Activated B cell treated with CpG ODN at 0.5 μM for 24 hours (primary cell): ENCODE measurements at regions not wholly inside any gene's neighbourhood (a gene's known extent, or its start where the extent isn't known, plus 50 kb on each side); places are given as distances from the start of the nearest gene placed in this dataset.
A peak's percentile ranks its signal among the peaks of the same experiment; 100 is the strongest.
"Not testable (repeated sequence)": the region's sequence is repeated elsewhere in the genome, so short reads cannot be mapped to it uniquely, and the experiment has no call there.

Experiments used
- ATAC-seq: fragments of 200-7000 bp; cut with Tn5 transposase; one replicate; pipeline ENCODE4 v1.10.0; 2021; ENCODE audit warnings: low read depth, mild to moderate bottlenecking, moderate library complexity
- CTCF ChIA-PET: fragments of 350-600 bp; sonication (Branson Sonifier 250); formaldehyde crosslinking; loops from one replicate; lab custom pipeline; 2021; ENCODE audit warnings: antibody characterized with exemption; lab: Charles Lee
- POLR2A ChIA-PET: fragments of 350-600 bp; sonication (Branson Sonifier 250); formaldehyde crosslinking; loops from one replicate; lab custom pipeline; 2021; ENCODE audit warnings: antibody characterized with exemption; lab: Charles Lee
- DNase-seq: peaks from one replicate; pipeline ENCODE4 v3.0.0; 2022
- H3K27ac Mint-ChIP-seq: one replicate; pipeline ENCODE4 v1.8.0; 2020; ENCODE audit warnings: mixed read lengths
- H3K27me3 Mint-ChIP-seq: one replicate; pipeline ENCODE4 v1.8.0; 2021; ENCODE audit warnings: mixed read lengths
- H3K36me3 Mint-ChIP-seq: one replicate; pipeline ENCODE4 v1.8.0; 2021; ENCODE audit warnings: low read depth, mixed read lengths
- H3K4me1 Mint-ChIP-seq: one replicate; pipeline ENCODE4 v1.8.0; 2021; ENCODE audit warnings: mixed read lengths
- H3K4me3 Mint-ChIP-seq: one replicate; pipeline ENCODE4 v1.8.0; 2020; ENCODE audit warnings: mild to moderate bottlenecking, mixed read lengths
- H3K9me3 Mint-ChIP-seq: one replicate; pipeline ENCODE4 v1.8.0; 2020; ENCODE audit warnings: mixed read lengths
- CTCF ChIP-seq: fragments of 200-600 bp; IDR thresholded peaks from one replicate; pipeline ENCODE4 v1.8.0; 2022; ENCODE audit warnings: antibody characterized with exemption, mild to moderate bottlenecking
- intact Hi-C: fragments of 100-400 bp; cut with micrococcal nuclease; formaldehyde crosslinking; loops from one replicate; pipeline ENCODE4 v1.15.1; 2024

- intact Hi-C loops: no loop called here
- Mint-ChIP-seq H3K9me3 (peaks cover 6% of the 10 kb centered on the region), H3K4me3 (no peak overlapping the region), H3K27ac (no peak overlapping the region), H3K4me1 (no peaks in the 10 kb centered on the region), H3K27me3 (peaks cover 67% of the 10 kb centered on the region), H3K36me3 (no peaks in the 10 kb centered on the region)
- CTCF ChIA-PET: no interaction called here
- ATAC-seq: no peak
- POLR2A ChIA-PET: no interaction called here
- DNase-seq: no peak
- no peak for TF ChIP-seq CTCF
Measured at GRCh38 chr12:107864235-107864634, 89.7 kb downstream of the ASCL4 start.

GRCh38 chr12:107864727-107865126 is 90.2 kb downstream of the ASCL4 start:
- DNase-seq, POLR2A ChIA-PET, CTCF ChIA-PET, H3K4me3 Mint-ChIP-seq, H3K36me3 Mint-ChIP-seq, H3K4me1 Mint-ChIP-seq, ATAC-seq, H3K27ac Mint-ChIP-seq, intact Hi-C loops, H3K9me3 Mint-ChIP-seq: not testable (repeated sequence)
- H3K27me3 Mint-ChIP-seq: peaks cover 64% of the 10 kb centered on the region

GRCh38 chr12:107873223-107873622 is 98.7 kb downstream of the ASCL4 start:
- intact Hi-C loops: loop anchor here (5.0 kb wide), 1 partner anchor 101 kb away; the partner anchor contains the start of gene ASCL4
- no peak for TF ChIP-seq CTCF
- ATAC-seq (no peak), DNase-seq (no peak)
- no peak overlapping the region for H3K27ac Mint-ChIP-seq
- no peaks in the 10 kb centered on the region for H3K9me3 Mint-ChIP-seq
- no peak overlapping the region for H3K4me3 Mint-ChIP-seq
- H3K27me3 Mint-ChIP-seq: peaks cover 19% of the 10 kb centered on the region
- H3K36me3 Mint-ChIP-seq: no peaks in the 10 kb centered on the region
- POLR2A ChIA-PET: no interaction called here
- CTCF ChIA-PET: no interaction called here
- H3K4me1 Mint-ChIP-seq: no peaks in the 10 kb centered on the region

- intact Hi-C loops: no loop called here
- no peaks in the 10 kb centered on the region for H3K9me3 Mint-ChIP-seq
- ATAC-seq: no peak
- TF ChIP-seq CTCF: no peak
- ChIA-PET CTCF (no interaction called here), POLR2A (no interaction called here)
- H3K27ac Mint-ChIP-seq: no peak overlapping the region
- DNase-seq: no peak
- no peaks in the 10 kb centered on the region for H3K4me1 Mint-ChIP-seq
- peaks cover 15% of the 10 kb centered on the region for H3K27me3 Mint-ChIP-seq
- H3K4me3 Mint-ChIP-seq: no peak overlapping the region
- no peaks in the 10 kb centered on the region for H3K36me3 Mint-ChIP-seq
Measured at GRCh38 chr12:107875786-107876185, 101.3 kb downstream of the ASCL4 start.

- no peaks in the 10 kb centered on the region for H3K9me3 Mint-ChIP-seq
- ATAC-seq (peak; percentile 73), DNase-seq (peak; percentile 21)
- no peaks in the 10 kb centered on the region for H3K4me1 Mint-ChIP-seq
- CTCF ChIA-PET: interaction anchor here (0.6 to 1.3 kb wide), 7 partner anchors 15 to 211 kb away, joined by 3 to 11 read pairs (median 6); partner anchors contain the start of gene PRDM4
- intact Hi-C loops: loop anchor here (1.0 to 10.0 kb wide), 5 partner anchors 124 to 750 kb away; partner anchors contain the start of gene PRDM4
- H3K36me3 Mint-ChIP-seq: no peaks in the 10 kb centered on the region
- peak; percentile 32 for TF ChIP-seq CTCF
- POLR2A ChIA-PET: no interaction called here
- no peak overlapping the region for H3K4me3 Mint-ChIP-seq
- no peak overlapping the region for H3K27ac Mint-ChIP-seq
- H3K27me3 Mint-ChIP-seq: peaks cover 8% of the 10 kb centered on the region
Measured at GRCh38 chr12:107884769-107885694, 110.5 kb downstream of the ASCL4 start.
